Caco-2 (cell line): ENCODE measurements at regions not wholly inside any gene's neighbourhood (a gene's known extent, or its start where the extent isn't known, plus 50 kb on each side); places are given as distances from the start of the nearest gene placed in this dataset.

Source experiments
- BruUV-seq: library from RNA; stranded (reverse); fragments of 400-500 nt; replicated peaks from 2 replicates; lab custom pipeline; 2021; lab: Mats Ljungman, UMichigan
- CTCF ChIA-PET: fragments of 300-600 bp; sonication (Branson Sonifier 250); formaldehyde crosslinking; loops from one replicate; lab custom pipeline; 2022; ENCODE audit warnings: antibody characterized with exemption; lab: Charles Lee
- POLR2A ChIA-PET: fragments of 300-600 bp; sonication (Branson Sonifier 250); formaldehyde crosslinking; loops from one replicate; lab custom pipeline; 2022; ENCODE audit warnings: antibody characterized with exemption; lab: Charles Lee
- DNase-seq, 2 experiments: peaks; one replicate each; pipeline versions ENCODE4 v3.0.0 to v3.0.0-alpha.2; 2020 to 2022
- H3K27me3 ChIP-seq: replicated peaks from 2 replicates; pipeline ENCODE4 v1.6.0; 2011; ENCODE audit warnings: low read length; ENCODE audit not compliant: control insufficient read depth, insufficient read depth
- H3K36me3 ChIP-seq: 2 replicates; pipeline ENCODE4 v1.5.1; 2011; ENCODE audit warnings: low read length; ENCODE audit not compliant: control insufficient read depth, insufficient read depth
- H3K4me1 ChIP-seq: fragments of 250-450 bp; sonication (Bioruptor Pico); 2 replicates; pipeline ENCODE4 v1.5.1; 2020; ENCODE audit warnings: mild to moderate bottlenecking
- H3K4me3 ChIP-seq: 2 replicates; pipeline ENCODE4 v1.5.1; 2011; ENCODE audit warnings: low read depth, mild to moderate bottlenecking, control low read depth, low read length
- H3K9me3 ChIP-seq: fragments of 250-450 bp; sonication (Bioruptor Pico); 2 replicates; pipeline ENCODE4 v1.5.1; 2020; ENCODE audit warnings: mild to moderate bottlenecking, moderate library complexity
- H3K27ac Mint-ChIP-seq: one replicate; pipeline ENCODE4 v1.8.0; 2022; ENCODE audit warnings: mixed read lengths; ENCODE audit not compliant: unreplicated experiment
- H3K27me3 Mint-ChIP-seq: one replicate; pipeline ENCODE4 v1.8.0; 2022; ENCODE audit warnings: mixed read lengths; ENCODE audit not compliant: insufficient read depth, unreplicated experiment
- H3K36me3 Mint-ChIP-seq: one replicate; pipeline ENCODE4 v1.8.0; 2022; ENCODE audit warnings: mild to moderate bottlenecking, mixed read lengths; ENCODE audit not compliant: insufficient read depth, unreplicated experiment
- H3K4me1 Mint-ChIP-seq: one replicate; pipeline ENCODE4 v1.8.0; 2022; ENCODE audit warnings: low read depth, mixed read lengths; ENCODE audit not compliant: unreplicated experiment
- H3K4me3 Mint-ChIP-seq: one replicate; pipeline ENCODE4 v1.8.0; 2022; ENCODE audit warnings: mild to moderate bottlenecking, moderate library complexity, mixed read lengths; ENCODE audit not compliant: unreplicated experiment
- H3K9me3 Mint-ChIP-seq: one replicate; pipeline ENCODE4 v1.8.0; 2022; ENCODE audit warnings: mixed read lengths; ENCODE audit not compliant: unreplicated experiment
- CTCF ChIP-seq, 2 experiments: fragments of 200-600 bp in 1 of 2; IDR thresholded peaks; 1 replicate in 1 of 2; 2 replicates in 1 of 2; pipeline versions ENCODE4 v1.5.1 to v1.8.0; 2011 to 2022; ENCODE audit warnings: antibody characterized with exemption in 1 of 2, control low read depth in 1 of 2, inconsistent platforms in 1 of 2, low read depth in 1 of 2, low read length in 1 of 2, mild to moderate bottlenecking in 1 of 2, moderate library complexity in 1 of 2; ENCODE audit not compliant: insufficient read depth in 1 of 2, severe bottlenecking in 1 of 2, unreplicated experiment in 1 of 2
- intact Hi-C: fragments of 100-400 bp; cut with micrococcal nuclease; formaldehyde crosslinking; loops from one replicate; pipeline ENCODE4 v1.10.0; 2022; ENCODE audit not compliant: unreplicated experiment

GRCh38 chr3:5791558-5791957 is 604.1 kb downstream of the EDEM1 start:
- no peaks in the 10 kb centered on the region for H3K27me3 ChIP-seq
- POLR2A ChIA-PET = no interaction called here
- Mint-ChIP-seq H3K4me3 (no peak overlapping the region), H3K9me3 (peaks cover 7% of the 10 kb centered on the region), H3K4me1 (no peaks in the 10 kb centered on the region), H3K36me3 (no peaks in the 10 kb centered on the region), H3K27me3 (no peaks in the 10 kb centered on the region), H3K27ac (no peak overlapping the region)
- TF ChIP-seq CTCF (IDR thresholded peaks at IDR 0.05; ENCODE audit: insufficient read depth in 1 of 2, low read depth in 1 of 2, low read length in 1 of 2, severe bottlenecking in 1 of 2, unreplicated experiment in 1 of 2) = no peak
- intact Hi-C loops = no loop called here
- BruUV-seq = no TSS peak
- CTCF ChIA-PET = no interaction called here
- H3K36me3 ChIP-seq = no peaks in the 10 kb centered on the region
- no peaks in the 10 kb centered on the region for H3K9me3 ChIP-seq
- no peak overlapping the region for H3K4me3 ChIP-seq
- no peak for DNase-seq
- no peaks in the 10 kb centered on the region for H3K4me1 ChIP-seq

GRCh38 chr3:5796541-5796940 is 609.0 kb downstream of the EDEM1 start:
- POLR2A ChIA-PET = no interaction called here
- intact Hi-C loops = no loop called here
- no peak overlapping the region for H3K4me3 Mint-ChIP-seq
- DNase-seq = no peak
- peaks cover 7% of the 10 kb centered on the region for H3K9me3 Mint-ChIP-seq
- no peak for TF ChIP-seq CTCF (IDR thresholded peaks at IDR 0.05; ENCODE audit: insufficient read depth in 1 of 2, low read depth in 1 of 2, low read length in 1 of 2, severe bottlenecking in 1 of 2, unreplicated experiment in 1 of 2)
- no peak overlapping the region for H3K27ac Mint-ChIP-seq
- Histone ChIP-seq H3K4me1 (no peaks in the 10 kb centered on the region), H3K9me3 (no peaks in the 10 kb centered on the region), H3K36me3 (no peaks in the 10 kb centered on the region), H3K27me3 (no peaks in the 10 kb centered on the region), H3K4me3 (no peak overlapping the region)
- no peaks in the 10 kb centered on the region for H3K4me1 Mint-ChIP-seq
- no TSS peak for BruUV-seq
- CTCF ChIA-PET = no interaction called here
- H3K36me3 Mint-ChIP-seq = no peaks in the 10 kb centered on the region
- H3K27me3 Mint-ChIP-seq = no peaks in the 10 kb centered on the region

GRCh38 chr3:5798809-5799208 is 611.3 kb downstream of the EDEM1 start:
- H3K4me3 ChIP-seq = no peak overlapping the region
- H3K4me3 Mint-ChIP-seq = no peak overlapping the region
- no peaks in the 10 kb centered on the region for H3K9me3 ChIP-seq
- no peaks in the 10 kb centered on the region for H3K36me3 Mint-ChIP-seq
- no peak for DNase-seq
- intact Hi-C loops = no loop called here
- H3K4me1 Mint-ChIP-seq = no peaks in the 10 kb centered on the region
- CTCF ChIA-PET = no interaction called here
- H3K27me3 ChIP-seq = no peaks in the 10 kb centered on the region
- no peak overlapping the region for H3K27ac Mint-ChIP-seq
- H3K4me1 ChIP-seq = no peaks in the 10 kb centered on the region
- no peaks in the 10 kb centered on the region for H3K9me3 Mint-ChIP-seq
- no peak for TF ChIP-seq CTCF (IDR thresholded peaks at IDR 0.05; ENCODE audit: insufficient read depth in 1 of 2, low read depth in 1 of 2, low read length in 1 of 2, severe bottlenecking in 1 of 2, unreplicated experiment in 1 of 2)
- POLR2A ChIA-PET = no interaction called here
- H3K27me3 Mint-ChIP-seq = no peaks in the 10 kb centered on the region
- BruUV-seq = no TSS peak
- no peaks in the 10 kb centered on the region for H3K36me3 ChIP-seq
